T1000 (cell line): ENCODE measurements at regions not wholly inside any gene's neighbourhood (a gene's known extent, or its start where the extent isn't known, plus 50 kb on each side); places are given as distances from the start of the nearest gene placed in this dataset.
"Not testable (repeated sequence)": the region's sequence is repeated elsewhere in the genome, so short reads cannot be mapped to it uniquely, and the experiment has no call there.

Source experiments
- DNase-seq: peaks from one replicate; lab custom pipeline; 2025; ENCODE audit warnings: mixed read lengths; lab: John Stamatoyannopoulos, UW

DNA sequence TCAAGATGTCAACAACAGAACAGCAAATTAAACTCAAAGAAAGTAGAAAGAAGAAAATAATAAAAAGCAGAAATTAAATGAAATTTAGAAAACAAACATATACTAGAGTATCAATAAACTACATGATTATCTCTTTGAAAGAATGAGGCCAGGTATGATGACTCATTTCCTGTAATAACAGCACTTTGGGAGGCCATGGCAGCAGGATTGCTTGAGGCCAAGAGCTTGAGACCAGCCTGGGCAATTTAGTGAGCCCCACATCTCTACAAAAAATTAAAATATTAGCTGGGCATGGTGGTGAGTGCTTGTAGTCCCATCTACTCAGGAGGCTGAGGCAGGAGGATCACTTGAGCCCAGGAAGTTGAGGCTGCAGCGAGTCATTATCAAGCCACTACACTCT is 232.5 kb downstream of the RAB11FIP4 start:
- DNase-seq = no peak

DNA sequence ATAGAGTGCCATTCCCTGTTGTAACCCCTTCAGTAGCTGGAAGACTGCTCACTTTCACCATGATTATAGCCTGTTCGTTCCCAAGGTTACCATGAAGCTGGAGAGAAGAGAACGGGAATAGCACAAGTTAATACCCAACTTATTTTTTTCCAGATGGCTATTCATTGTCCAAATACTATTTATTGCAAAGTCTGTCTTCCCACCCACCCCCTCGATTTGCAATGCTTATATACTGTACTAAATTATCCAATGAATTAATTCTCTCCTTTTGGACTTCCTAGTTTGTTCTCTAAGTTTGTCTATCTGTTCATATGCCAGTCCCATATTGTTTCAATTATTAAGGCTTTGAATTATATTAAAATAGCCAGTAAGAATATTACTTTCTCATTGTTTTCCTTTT is 231.0 kb downstream of the RAB11FIP4 start:
- DNase-seq = no peak

DNA sequence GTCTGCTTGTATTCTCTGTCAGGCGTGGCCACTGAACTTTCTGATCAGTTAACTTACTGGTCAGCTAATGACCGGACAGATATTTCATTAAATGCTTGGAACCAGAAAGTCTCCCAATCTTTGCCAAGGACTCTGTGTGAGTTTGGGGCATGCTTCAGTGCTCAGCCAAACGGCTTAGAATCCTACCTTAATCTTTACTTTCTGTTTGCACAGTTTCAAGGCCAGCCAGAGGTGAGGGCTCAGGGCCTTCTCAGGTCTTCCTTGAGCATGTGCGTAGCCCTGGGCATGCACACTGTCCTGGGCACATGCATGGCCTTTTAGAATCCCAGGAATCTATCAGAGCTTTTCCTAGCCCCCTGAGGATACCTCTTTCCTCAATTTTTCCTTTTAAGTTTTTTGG is 230.1 kb downstream of the RAB11FIP4 start:
- DNase-seq = no peak

DNA sequence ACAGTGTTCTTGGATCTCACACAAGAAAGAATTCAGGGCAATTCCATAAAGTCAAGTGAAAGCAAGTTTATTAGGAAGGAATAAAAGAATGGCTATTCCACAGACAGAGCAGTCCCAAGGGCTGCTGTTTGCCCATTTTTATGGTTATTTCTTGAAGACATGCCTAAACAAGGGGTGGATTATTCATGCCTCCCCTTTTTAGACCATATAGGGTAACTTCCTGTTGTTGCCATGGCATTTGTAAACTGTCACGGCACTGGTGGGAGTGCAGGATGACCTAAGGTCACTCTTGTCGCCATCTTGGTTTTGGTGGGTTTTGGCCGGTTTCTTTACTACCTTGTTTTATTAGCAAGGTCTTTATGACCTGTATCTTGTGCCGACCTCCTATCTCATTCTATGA is 219.6 kb downstream of the RAB11FIP4 start:
- not testable (repeated sequence) for DNase-seq

DNA sequence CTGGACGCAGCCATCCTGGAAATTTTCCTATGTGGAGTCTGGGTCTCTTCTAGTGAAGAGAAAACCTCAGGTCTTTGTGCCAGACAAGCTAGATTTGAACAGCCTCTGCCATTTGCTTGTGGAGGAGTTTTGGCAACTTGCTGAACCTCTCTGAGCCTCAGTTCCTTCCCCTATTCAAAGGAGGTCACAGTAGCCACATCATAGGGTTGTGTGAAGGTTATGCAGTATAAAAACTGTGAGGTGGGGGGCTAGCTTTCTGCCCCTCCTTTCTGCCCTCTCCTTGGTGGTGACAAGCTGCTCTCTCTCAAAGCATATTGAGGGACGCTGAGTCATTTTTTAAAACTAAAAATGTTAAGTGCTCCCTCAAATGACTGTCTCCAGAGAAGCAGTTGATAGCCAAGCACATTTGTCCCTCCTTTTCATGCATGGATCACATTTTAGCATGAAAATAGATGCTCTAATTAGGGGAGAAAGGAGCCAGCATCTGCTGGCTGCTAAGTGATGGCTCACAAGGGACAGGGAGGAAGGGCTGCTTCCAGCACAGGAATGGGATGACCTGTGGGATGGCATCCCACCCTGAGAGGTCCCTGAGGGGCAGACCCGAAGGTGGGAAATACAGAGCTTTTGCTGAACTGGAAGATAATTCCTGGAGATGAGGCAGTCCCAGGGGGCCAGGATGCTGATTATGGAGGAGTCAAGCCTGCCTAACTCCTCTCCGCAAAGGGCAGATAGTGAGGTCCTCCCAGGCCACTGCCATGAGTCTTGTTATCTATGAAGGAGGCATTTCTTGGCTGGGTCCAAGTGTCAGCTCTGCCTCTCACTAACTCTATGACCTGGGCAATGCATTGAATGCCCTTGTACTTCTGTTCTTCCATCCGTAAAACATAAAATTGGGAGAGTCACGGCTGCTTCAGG is 218.8 kb downstream of the RAB11FIP4 start:
- no peak for DNase-seq

DNA sequence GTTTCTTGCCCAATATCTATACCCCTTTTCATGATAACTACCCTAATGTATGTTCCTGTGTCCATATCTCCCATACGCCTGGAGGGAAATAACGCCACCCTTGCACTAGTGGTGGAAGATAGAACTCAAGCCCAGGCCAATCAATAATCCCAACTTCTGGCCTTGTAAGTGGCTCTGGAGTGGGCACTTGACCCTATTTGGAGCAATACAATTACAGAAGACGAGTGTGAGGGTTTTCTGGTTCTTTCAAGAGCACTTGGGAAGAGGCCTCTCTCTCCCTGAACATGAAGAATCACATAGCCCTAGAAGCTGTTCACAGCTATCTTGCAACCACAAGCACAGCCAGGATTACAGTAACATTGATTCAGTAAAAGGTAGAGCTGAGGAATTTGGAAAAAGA is 217.9 kb downstream of the RAB11FIP4 start:
- DNase-seq = no peak

DNA sequence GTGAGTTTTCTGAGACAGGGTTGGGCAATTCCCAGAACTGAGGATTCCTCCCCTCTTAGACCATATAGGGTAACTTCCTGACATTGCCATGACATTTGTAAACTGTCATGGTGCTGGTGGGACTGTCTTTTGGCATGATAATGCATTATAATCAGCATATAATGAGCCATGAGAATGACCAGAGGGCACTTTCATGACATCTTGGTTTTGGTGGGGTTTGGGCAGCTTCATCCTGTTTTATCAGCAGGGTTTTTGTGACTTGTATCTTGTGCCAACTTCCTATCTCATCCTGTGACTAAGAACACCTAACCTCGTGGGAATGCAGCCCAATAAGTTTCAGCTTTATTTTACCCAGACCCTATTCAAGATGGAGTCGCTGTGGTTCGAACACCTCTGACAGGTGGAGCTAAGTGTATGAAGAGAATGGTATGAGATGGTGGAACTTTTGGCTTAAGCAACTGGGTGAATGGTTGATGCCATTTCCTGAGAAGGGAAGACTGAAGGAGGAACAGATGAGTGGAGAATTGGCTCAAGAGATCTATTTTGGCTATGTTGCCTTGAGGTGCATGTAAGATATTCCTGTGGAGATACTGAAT is 217.3 kb downstream of the RAB11FIP4 start:
- DNase-seq = no peak

DNA sequence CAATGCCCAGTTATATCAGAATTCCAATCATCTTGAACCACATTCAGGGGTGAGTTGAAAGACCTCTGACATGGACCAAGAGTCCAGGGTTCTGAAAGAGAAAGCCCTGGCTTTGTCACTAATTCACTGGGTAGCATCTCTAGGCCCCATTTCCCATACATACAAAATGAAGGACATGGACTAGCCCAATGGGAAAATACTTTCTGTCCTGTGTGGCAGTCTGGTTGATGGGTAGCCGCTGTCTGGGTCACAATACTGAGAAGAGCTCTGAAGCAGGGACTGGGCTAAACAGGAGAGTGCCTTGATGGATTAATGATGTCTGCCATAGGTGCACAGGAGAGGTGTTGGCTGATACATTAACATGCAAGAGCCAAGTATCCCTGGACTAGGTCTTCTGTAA is 214.3 kb downstream of the RAB11FIP4 start:
- no peak for DNase-seq

DNA sequence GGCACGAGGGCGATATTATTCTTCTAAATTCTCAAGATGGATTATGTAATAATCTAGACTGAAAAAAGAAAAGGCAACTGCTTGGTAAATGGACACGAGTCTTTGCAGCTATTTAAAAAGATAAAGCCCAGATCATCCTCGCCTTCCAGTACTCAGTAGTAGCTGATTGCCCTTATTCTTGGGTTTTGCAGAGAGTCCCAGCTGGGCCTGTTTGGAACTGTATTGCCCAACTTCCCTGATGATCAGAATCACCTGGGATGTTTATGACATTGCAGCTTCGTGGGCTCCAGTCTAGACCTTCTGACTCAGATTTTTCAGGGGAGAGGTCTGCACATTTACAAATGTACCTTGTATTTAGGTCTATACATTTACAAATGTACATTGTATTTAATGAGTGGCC is 213.5 kb downstream of the RAB11FIP4 start:
- DNase-seq = no peak

DNA sequence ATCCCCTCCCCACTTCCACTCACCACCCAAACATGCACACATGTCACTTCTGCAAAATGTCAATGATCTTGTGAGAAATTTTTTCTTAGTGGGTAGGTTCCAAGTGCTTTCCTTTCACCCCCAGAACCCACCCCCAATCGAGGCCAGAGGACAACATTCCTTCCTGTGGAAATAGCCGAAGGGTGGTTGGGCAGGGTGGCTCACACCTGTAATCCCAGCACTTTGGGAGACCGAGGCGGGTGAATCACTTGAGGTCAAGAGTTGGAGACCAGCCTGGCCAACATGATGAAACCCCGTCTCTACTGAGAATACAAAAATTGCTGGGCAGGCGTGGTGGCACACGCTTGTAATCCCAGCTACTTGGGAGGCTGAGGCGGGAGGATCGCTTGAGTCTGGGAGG is 208.7 kb downstream of the RAB11FIP4 start:
- not testable (repeated sequence) for DNase-seq

DNA sequence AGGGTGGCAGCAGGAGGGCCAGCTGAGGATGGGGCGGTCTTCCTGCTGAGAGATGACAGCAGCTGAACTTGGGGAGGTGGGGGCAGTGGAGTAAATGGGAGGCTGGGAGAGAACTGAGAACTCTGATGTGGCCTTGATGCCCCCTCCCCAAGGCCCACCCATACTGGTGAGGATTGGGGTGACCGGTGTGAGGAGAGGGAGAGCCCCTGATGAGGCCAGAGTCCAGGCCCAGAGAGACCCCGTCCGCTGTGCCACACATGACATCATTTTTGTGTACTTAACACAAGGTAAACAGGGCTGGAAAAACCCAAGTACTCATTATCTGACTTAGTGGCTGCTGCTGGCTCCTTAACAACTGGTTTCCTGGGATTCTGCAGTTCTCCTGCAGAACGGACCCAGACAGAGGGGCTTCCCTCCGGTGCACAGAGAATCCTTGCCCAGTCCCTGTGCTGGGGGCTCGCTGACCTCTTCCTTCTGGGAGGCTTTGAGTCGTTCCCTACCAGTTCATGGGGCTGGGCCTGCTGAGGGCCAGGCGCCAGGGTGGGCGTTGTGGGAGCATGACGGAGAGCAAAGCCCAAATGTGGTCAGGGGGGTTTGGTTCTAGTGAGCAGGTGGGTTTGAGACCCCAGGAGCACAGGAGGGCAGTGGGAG is 207.6 kb downstream of the RAB11FIP4 start:
- no peak for DNase-seq

DNA sequence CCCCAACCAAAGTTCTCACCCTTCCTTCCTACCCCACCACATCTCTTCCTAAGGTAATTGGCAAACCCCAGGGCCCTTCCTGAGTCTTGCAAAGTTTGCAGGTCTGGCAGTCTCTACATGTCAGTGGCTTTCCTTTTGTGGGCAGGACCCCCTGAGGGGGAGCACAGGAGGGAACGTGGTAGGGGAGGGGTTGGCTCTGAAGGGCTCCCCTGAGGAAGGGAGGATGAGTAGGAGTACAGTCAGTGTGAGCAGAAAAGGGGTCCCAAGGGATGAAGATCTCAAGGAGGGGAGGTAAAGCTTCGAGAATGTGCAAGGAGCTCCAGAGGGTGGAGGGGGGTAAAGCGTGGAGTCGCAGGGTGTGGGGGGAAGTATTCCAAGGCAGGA is 206.9 kb downstream of the RAB11FIP4 start:
- no peak for DNase-seq

DNA sequence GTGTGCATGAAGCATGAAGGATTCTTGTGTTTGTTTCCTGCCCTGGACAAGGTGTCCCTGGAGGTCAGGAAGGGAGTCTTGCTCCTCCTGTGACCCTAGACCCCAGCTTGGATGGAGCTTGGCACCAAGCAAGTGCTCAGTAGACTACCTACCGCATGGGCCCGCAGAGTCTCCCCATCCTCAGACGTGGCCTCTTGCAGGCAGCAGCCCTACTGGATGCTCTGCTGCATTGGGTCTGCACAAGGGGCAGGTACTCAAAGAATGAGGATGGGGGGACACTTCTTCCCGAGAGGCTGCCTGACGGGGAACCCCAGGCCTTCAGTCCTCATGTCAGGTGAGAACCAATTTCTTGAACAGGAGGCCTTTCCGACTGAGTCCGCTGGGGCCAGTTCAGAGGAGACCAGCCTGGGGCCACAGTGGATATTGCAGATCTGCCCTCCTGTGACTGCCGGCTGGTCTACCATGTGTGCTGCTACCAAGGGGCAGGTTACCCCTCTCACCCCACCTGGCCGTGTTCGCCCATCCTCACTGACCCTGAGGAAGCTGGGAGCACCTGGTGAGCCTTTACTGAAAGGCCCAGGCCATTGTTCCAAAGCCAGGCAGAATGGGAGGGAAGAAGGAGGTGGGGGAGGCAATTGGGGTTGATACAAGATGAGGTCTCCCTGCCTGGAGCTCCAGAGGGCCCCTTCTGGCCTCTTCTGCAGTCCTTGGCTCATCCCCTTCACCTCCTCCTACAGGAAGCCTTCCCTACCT is 206.3 kb downstream of the RAB11FIP4 start:
- DNase-seq = no peak

DNA sequence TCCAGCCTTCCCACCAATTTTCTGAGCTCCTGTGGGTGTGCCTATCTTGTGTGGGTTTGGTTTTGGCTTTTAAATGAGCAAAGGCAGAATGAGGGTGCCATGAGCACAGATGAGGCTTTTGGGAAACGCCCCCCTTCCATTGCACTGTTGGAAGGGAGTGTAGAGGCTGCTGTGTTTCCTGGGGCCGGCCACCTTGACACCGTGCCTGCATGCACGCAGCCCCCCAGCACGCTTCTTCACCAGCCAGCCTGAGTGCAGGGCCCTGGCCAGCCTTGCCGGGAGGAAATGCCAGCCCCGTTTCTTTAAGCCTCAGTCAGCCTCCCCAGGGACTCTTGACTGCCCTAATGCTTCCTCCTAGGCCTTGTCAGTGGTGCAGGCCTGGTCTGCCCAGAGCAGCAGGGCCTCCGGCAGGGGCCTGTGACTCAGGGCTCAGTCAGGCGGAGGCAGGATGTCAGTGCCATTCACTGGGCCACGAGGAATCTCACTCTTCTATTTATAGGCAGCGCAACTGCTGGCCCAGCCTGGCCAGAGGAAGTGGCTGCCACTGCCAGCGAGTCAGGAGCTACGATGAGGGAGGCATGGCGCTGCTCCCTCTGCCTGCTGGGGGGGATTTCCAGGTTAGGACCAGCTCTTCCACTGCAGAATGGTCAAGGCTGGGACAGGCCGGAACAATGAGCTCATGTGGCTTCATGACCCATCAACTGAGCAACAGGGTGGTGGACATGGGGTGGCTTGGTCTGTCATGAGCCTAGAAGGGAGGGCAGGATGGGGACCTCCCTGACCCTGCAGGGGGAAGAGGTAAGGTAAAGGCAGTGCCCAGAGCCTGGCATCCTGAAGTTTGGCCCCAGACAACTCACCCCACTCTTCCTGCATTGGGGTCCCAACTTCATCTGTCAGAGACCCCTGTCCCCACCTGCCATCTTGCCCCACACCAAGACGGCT is 205.2 kb downstream of the RAB11FIP4 start:
- peak; percentile 95 for DNase-seq

DNA sequence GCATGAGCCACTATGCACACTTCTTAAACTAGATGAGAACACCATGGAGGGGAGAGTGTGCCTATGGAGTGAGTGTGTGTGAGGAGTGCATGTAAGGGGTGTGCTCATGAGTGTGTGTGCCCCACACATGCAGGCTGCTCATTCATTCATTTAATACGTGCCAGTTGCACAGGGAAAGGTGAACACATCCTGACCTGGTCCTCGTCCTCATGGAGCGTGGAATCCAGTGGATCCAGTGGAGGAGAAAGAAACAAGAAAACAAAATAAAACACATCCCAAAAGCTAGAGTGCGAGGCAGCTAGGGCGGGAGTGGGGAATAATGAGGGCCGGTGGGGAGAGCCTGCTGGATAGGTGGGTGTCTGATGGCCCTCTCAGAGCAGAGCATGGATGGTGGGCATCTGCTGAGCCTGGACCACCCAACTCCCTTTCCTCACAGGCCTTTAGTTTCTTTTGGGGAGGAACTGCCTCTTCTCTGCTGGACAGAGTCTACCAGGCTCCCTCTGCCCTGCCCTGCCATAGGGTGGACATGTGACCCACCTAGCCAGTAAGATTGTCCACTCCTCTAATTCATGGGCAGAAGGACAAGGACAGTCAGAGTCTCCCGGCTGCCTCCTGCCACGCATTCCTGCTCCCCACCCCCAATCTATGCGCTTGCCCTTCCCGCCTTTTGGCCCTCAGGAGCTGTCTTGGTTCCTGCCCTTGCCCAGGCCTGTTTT is 204.3 kb downstream of the RAB11FIP4 start:
- DNase-seq = no peak

DNA sequence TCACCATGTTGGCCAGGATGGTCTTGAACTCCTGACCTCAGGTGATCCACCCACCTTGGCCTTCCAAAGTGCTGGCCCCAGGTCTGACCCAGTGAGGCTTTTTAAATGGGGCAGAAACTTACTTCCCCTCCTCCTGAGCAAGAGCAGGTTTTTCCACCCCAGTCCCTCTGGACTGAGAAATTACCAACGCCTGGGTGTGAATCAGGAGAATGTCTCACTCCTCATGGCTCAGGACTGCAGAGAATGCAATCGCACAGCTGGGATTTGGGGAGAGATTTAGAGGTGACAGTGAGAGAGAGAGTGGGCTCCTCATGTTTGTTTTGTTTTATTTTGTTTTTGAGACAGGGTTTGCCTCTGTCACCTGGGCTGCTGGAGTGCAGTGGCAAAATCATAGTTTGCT is 203.6 kb downstream of the RAB11FIP4 start:
- DNase-seq = no peak

DNA sequence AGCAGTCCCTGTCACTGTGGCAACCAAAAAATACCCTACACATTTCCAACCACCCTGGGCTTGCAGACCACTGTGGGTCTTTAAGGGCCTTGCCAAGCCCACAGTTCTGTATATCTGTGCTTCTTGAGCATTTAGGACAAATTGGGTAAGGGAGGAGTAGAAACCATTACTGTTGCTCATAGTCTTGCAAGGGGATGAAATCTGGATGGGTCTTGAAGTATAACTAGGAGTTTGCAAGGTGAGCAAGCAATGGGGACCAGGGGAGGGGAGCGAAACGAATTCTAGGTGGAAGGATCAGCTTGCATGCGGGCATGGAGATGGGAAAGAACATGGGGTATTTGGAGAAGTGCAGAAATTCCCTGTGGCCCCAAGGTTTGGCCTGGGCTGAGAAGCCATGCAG is 202.9 kb downstream of the RAB11FIP4 start:
- DNase-seq = no peak

DNA sequence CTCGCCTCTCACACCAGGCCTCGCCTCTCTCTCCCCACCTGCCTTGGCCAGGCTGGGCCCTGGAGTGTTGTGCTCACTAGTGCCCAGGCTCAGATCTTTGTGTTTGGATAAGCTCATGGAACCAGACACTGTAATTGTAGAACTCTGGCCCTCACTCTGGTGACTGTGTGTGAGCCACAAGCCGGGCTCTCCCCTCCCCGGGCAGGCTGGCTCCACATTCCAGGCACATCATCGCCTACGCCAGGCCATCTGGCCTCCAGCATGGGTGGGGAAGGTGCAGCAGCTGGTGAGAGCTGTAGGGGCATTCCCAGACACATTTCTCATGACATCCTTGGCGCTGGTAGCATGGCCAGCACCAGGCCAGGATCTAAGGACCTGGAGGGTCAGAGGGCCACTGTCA is 202.3 kb downstream of the RAB11FIP4 start:
- DNase-seq = peak; percentile 52

DNA sequence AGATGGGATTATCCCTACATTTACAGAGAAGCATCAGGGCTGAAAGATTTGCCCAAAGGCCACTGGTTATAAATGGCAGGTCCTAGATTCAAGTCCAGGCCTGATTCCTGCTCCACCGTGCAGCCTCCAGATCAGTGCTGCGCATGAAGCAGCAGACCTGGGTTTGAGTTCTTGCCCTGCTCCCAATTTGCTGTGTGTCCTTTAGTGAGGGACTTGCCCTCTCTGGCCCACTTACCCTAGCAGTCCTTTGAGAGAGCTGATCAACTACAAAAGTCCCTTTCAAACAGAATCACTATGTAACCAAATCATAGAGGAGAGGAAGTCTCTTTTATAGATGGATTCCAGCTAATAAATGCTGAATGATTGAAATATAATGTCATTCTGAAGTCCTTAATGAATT is 200.4 kb downstream of the RAB11FIP4 start:
- no peak for DNase-seq

DNA sequence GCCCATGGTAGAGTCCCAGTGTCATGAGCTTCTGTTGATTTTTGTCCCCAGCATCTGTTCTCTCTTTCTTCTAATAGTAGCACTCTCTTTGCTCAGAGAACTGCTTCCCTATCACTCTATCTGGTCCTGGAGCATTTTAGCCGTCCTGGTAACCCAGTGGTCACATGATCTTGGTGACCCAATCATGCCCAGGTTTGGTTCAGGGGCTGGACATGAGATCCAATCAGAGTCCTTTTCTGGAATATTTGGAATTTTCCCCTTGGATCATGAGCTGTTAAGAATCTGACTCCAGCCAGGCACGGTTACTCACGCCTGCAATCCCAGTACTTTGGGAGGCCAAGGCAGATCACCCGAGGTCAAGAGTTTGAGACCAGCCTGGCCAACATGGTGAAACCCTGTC is 197.0 kb downstream of the RAB11FIP4 start:
- DNase-seq = no peak

DNA sequence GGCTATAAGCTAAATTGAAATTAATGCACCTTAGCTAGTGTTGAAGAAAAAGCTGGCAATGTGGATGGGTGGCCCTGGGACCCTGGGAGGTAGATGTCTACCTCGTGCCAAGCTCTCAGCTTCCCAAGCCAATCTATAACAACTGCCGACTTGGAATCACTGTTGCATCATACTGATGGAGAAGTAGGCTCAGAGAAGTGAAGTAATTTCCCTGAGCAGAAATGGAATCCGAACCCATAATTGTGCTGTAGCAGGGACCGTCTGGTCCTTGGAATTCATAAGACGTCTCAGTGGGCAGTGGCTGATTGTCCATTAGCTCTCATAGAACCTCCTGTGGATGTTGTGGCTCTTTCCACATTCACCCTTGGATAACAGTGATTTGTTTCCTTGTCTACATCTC is 196.6 kb downstream of the RAB11FIP4 start:
- DNase-seq = no peak
